GM18909 (cell line): ENCODE measurements at regions not wholly inside any gene's neighbourhood (a gene's known extent, or its start where the extent isn't known, plus 50 kb on each side); places are given as distances from the start of the nearest gene placed in this dataset.

Experiments
- ATAC-seq: cut with Tn5 transposase; IDR thresholded peaks from one replicate; pipeline ENCODE4 v1.9.1; 2021; ENCODE audit warnings: mild to moderate bottlenecking; ENCODE audit not compliant: unreplicated experiment, poor library complexity

GRCh38 chr10:78182841-78183240 lies 149.2 kb downstream of the RPS24 start:
- ATAC-seq = no peak

- no peak for ATAC-seq
These were observed 151.4 kb downstream of the RPS24 start for GRCh38 chr10:78184851-78185692.

- no peak for ATAC-seq
These were observed 152.0 kb downstream of the RPS24 start for GRCh38 chr10:78185693-78186055.

- ATAC-seq = no peak
These were observed 152.9 kb downstream of the RPS24 start for GRCh38 chr10:78186572-78186971.

GRCh38 chr10:78187371-78187770 lies 153.7 kb downstream of the RPS24 start:
- ATAC-seq = no peak

- ATAC-seq = no peak
These were observed 154.8 kb downstream of the RPS24 start for GRCh38 chr10:78188446-78188845.

- no peak for ATAC-seq
These were observed 156.6 kb downstream of the RPS24 start for GRCh38 chr10:78190051-78190825.

- ATAC-seq = no peak
These were observed 157.6 kb downstream of the RPS24 start for GRCh38 chr10:78191301-78191700.

GRCh38 chr10:78193189-78193588 lies 159.5 kb downstream of the RPS24 start:
- no peak for ATAC-seq

GRCh38 chr10:78194050-78194449 lies 160.4 kb downstream of the RPS24 start:
- no peak for ATAC-seq

GRCh38 chr10:78194539-78195402 lies 161.1 kb downstream of the RPS24 start:
- ATAC-seq = no peak

GRCh38 chr10:78196396-78196795 lies 162.7 kb downstream of the RPS24 start:
- no peak for ATAC-seq

- ATAC-seq = no peak
These were observed 163.3 kb downstream of the RPS24 start for GRCh38 chr10:78196964-78197363.

- ATAC-seq = no peak
These were observed 164.1 kb downstream of the RPS24 start for GRCh38 chr10:78197628-78198272.

GRCh38 chr10:78199005-78199725 lies 165.5 kb downstream of the RPS24 start:
- ATAC-seq = no peak

- ATAC-seq = no peak
These were observed 166.1 kb downstream of the RPS24 start for GRCh38 chr10:78199759-78200158.

GRCh38 chr10:78200686-78201085 lies 167.0 kb downstream of the RPS24 start:
- ATAC-seq = no peak

- no peak for ATAC-seq
These were observed 168.7 kb downstream of the RPS24 start for GRCh38 chr10:78202386-78202785.
